ENCODE measurements at regions not wholly inside any gene's neighbourhood (a gene's known extent, or its start where the extent isn't known, plus 50 kb on each side); places are given as distances from the start of the nearest gene placed in this dataset.

DNA sequence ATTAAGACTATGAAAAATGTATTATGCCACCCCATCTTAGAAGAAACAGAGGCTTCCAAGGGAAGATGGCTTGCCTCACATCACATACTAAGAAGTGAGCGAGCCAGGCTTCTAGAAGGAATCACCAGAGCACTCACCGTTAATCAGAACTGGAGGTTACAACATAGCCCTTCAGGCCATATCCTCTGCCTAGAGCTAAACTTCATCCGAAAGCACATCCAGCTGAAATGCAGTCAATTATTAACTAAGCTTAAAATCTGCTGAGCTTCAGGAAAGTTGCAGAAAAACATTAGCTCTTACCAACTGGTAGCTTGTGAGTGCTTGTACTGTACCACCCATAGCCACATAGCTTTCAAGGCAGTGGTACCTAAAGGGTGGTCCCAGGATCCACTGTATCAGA lies 483.2 kb downstream of the TBL1XR1 start:
- no peak for DNase-seq (ENCODE audit: low read depth)

GRCh38 chr3:176712191-176712590 lies 485.1 kb downstream of the TBL1XR1 start:
- DNase-seq (ENCODE audit: low read depth), result no peak

- DNase-seq (ENCODE audit: low read depth), result no peak
Observed at GRCh38 chr3:176699288-176699687, 498.0 kb downstream of the TBL1XR1 start.

DNA sequence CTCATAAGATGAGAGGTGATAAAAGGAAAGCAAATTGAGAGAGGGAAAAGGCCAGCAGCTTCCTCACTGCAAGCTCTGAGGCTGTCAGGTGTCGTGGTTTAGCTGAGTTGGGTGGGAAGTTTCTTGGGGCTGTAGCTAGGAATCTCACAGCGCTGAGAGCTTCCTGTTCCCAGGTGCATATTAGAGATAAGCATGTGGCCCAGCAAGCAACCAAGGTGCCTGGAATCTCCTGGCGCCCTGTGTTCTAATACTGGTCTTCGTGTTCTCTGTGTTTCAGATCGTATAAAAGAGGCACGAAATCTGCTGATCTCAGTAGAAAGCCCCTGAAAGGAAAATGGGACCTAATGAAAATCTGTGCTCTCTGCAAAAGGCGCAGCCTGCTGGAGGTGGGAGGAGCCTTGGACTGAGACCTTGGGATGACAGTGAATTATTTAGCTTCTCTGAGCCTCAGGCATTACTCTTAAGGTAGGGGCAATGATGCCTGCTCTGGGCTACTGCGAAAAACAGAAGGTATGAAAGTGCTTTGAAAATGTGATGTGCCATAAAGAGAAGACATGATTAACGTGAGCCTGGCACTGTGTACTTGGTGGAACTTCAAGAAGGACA lies 499.9 kb downstream of the TBL1XR1 start:
- DNase-seq (ENCODE audit: low read depth), result no peak

GRCh38 chr3:176696816-176697215 lies 500.5 kb downstream of the TBL1XR1 start:
- no peak for DNase-seq (ENCODE audit: low read depth)

GRCh38 chr3:176692966-176693785 lies 504.1 kb downstream of the TBL1XR1 start:
- no peak for DNase-seq (ENCODE audit: low read depth)

- DNase-seq (ENCODE audit: low read depth), result no peak
Observed at GRCh38 chr3:176692199-176692965, 504.9 kb downstream of the TBL1XR1 start.

DNA sequence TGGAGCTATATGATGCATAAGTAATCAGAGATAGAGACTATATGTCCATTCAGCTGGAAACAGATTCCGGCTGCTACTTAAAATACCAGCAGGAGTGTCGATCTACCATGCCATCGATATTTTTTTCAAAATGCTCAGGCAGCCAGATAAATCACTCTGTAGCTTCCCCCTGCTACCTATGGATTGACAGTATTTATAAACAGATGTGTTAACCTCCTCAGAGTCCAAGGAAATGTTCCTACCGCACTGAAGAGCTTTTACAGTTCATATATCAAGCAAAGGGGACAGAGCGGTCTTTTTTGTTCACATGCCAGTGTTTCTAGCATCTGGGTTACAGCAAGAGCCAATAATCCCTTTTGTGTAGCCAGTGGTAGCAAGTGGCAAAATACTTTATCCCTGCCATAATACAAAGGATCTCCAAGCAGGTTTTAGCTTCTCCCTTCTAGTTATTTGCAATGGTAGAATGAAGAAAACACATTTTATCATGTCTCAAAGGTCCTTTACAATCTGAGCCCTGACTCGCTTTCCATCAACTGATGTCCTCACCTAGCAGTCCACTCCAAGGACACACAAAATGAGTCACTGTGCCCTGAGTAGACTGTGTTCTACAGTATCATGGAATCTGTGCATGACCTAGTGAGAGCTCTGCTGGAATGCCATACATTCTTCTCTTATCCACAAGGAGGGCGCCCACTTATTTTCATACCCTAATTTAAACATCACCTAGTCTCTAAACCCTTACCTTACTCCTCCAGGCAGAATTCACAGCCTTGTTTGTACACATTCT lies 507.0 kb downstream of the TBL1XR1 start:
- DNase-seq (ENCODE audit: low read depth), result peak; percentile 2

GRCh38 chr3:176687754-176688153 lies 509.5 kb downstream of the TBL1XR1 start:
- DNase-seq (ENCODE audit: low read depth), result no peak

DNA sequence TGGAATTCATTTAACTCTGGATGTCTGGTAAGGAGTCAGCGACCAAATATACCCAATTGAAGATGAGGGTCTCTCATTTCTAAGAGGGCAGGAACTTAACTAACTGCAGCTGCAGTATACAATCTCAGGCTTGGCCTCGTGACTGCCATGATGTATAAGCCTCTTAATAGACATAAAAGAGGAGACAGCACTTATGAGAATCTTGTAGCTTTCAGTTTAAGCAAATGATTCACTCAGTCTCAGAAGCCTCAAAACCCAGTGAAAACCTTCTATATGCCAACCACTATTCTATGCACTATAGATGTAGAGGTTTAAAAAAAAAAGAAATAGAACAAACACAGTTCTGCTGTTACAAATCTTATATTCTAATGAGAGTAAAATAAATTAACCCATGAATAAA lies 513.9 kb downstream of the TBL1XR1 start:
- DNase-seq (ENCODE audit: low read depth), result no peak

- DNase-seq (ENCODE audit: low read depth), result peak; percentile 89
Observed at GRCh38 chr3:176663837-176664831, 533.1 kb downstream of the TBL1XR1 start.

DNA sequence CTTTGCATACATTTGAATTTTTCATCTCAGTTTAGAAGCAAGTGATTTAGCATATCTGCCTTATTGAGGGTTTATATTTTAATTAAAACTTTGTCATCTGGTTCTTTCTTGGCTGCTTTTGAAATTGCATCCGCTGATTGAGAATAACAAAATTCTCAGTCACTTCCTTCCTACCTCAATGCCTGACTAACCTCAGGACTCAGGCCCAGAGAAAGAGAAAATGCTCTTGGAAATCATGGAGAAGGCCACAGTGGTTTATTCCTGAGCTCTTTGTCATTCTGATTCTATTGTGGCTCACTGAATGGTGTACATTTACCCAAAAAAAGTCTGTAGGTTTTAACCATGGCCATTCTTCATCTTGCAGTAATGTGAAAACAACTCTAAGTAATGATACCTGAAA lies 533.9 kb downstream of the TBL1XR1 start:
- DNase-seq (ENCODE audit: low read depth), result peak; percentile 57

DNA sequence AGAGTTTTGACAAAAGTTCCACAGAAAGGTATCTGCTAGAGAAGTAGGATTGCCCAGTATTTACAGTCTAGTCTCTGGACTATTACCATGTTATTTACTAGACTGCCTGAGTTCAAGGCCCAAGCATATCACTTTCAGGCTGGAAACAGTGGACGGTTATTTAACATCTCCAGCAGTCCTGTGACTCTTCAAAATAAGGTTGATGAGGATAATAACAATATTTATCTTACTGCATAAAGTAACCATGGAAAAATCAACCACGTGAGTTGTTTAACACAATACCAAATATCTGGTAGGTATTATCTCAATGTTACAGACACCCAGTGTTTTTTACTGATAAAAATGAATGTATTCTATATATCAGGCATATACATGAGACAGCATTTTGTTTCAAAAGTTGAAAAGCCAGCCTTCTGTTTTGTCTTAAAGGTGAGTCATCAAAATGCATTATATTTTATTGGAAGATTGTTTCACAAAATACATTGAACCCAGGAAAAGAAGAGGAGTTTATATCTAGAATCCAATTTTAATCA lies 535.8 kb downstream of the TBL1XR1 start:
- DNase-seq (ENCODE audit: low read depth), result no peak

DNA sequence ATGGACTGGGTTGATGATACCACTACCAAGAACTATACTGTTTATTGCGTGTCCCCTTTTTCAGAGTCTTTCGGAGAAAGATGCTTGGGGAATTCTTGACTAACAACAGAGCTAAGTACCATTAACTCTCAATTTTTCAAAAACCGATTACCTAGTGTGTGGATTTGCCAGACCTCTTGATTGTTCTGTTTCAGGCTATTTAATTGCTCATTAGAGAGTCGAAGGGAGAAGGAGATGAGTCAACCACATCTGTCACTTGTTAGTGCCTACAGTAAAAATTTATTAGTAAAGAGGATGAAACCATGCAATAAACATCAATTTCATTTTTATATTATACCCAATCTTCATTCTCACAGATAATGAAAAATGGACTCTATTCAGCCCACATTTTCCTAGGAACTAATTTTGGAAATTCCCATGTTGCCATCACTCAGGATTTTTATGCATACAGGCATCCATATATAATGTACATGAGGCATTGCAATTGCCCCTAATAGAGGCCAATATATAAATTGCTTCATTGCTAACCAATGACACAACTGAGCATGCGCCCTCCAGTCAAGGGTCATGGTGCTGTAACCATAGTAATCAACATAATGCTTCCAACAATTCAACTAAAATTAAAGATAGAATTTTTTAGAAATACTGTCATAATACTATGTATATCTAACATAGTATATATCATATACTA lies 541.7 kb downstream of the TBL1XR1 start:
- DNase-seq (ENCODE audit: low read depth), result no peak

- no peak for DNase-seq (ENCODE audit: low read depth)
Observed at GRCh38 chr3:176651622-176652021, 545.7 kb downstream of the TBL1XR1 start.

DNA sequence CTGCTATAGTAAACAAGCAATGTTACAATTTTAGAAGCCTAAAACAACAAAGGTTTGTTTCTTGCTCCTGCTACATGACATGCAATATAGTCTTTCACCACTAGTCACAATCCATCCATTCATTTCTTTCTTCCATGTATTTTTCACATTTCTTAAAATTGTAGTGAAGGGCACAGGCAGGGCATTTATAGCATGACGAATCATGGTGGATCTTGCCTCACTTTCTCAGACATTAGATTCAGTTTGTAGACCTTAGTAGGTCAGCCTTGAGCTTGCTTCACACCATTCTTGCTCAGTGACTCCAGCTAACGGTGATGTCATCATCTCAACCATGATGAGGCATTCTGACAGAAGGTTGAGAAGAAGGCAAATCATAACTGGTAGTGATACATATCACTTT lies 546.8 kb downstream of the TBL1XR1 start:
- peak; percentile 73 for DNase-seq (ENCODE audit: low read depth)

DNA sequence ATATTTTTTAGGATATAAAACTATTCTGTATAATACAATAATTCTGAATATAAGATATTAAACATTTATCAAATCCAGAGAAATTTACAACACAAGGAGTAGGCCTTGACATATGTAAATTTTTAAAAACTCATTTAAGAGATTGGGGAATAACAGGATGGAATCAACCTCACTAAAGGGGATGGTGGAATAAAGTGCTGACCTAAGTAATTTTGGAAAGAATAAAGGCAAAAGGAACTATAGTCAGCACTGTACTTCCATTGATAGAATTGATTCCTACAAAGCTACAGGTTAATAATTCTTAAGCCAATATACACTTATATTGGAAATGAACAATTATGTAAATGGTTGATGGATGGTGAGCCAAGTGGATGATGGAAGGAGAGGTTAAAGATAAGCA lies 549.3 kb downstream of the TBL1XR1 start:
- DNase-seq (ENCODE audit: low read depth), result no peak

- no peak for DNase-seq (ENCODE audit: low read depth)
Observed at GRCh38 chr3:176633511-176633910, 563.8 kb downstream of the TBL1XR1 start.

DNA sequence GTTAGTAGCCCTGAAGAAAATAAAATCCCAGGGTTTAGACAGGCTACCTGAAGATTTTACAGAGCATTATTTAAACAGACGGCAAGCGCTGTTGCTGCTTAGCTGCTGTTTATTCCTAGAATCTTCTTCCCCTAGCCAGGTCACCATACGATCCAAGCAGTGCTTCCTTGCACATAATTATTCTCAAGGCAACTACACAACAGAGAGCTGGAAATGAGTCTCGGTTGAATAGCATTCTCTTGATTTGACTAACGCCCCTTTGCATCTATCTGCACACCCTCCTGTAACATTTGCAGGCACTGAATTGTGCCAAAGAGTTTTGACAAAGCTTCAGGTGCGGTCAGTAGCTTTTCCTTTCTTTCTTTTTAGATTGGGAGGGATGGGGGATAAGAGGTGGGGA lies 564.4 kb downstream of the TBL1XR1 start:
- DNase-seq (ENCODE audit: low read depth), result no peak

- DNase-seq (ENCODE audit: low read depth), result no peak
Observed at GRCh38 chr3:176631165-176631564, 566.1 kb downstream of the TBL1XR1 start.

Data from iris pigment epithelial cell (primary cell).